ENCODE measurements at regions not wholly inside any gene's neighbourhood (a gene's known extent, or its start where the extent isn't known, plus 50 kb on each side); places are given as distances from the start of the nearest gene placed in this dataset.

- intact Hi-C loops (cut with DNase I, micrococcal nuclease), result no loop called here
- Histone ChIP-seq H3K4me3 (no peak overlapping the region), H3K36me3 (ENCODE audit: low read depth) (no peaks in the 10 kb centered on the region), H3K4me1 (ENCODE audit: low read depth) (no peaks in the 10 kb centered on the region), H3K9me3 (peaks cover 10% of the 10 kb centered on the region)
- ATAC-seq (no peak), DNase-seq (no peak)
- no peak for TF ChIP-seq CTCF (IDR thresholded peaks at IDR 0.05)
Observed at GRCh38 chr12:78600541-78600940, 264.0 kb upstream of the SYT1 start.

- intact Hi-C loops (cut with DNase I, micrococcal nuclease), result no loop called here
- H3K36me3 ChIP-seq (ENCODE audit: low read depth), result no peaks in the 10 kb centered on the region
- ATAC-seq (no peak), DNase-seq (no peak)
- no peak overlapping the region for H3K4me3 ChIP-seq
- H3K4me1 ChIP-seq (ENCODE audit: low read depth), result no peaks in the 10 kb centered on the region
- H3K9me3 ChIP-seq, result no peaks in the 10 kb centered on the region
- TF ChIP-seq CTCF (IDR thresholded peaks at IDR 0.05), result no peak
Observed at GRCh38 chr12:78611504-78611903, 253.1 kb upstream of the SYT1 start.

- ATAC-seq, result no peak
Observed at GRCh38 chr12:78612190-78612589, 252.4 kb upstream of the SYT1 start.

GRCh38 chr12:78617683-78618082 is 246.9 kb upstream of the SYT1 start:
- no peaks in the 10 kb centered on the region for H3K9me3 ChIP-seq
- no peak overlapping the region for H3K4me3 ChIP-seq
- TF ChIP-seq CTCF (IDR thresholded peaks at IDR 0.05), result no peak
- H3K4me1 ChIP-seq (ENCODE audit: low read depth), result no peaks in the 10 kb centered on the region
- no peak for ATAC-seq
- DNase-seq, result no peak
- no peaks in the 10 kb centered on the region for H3K36me3 ChIP-seq (ENCODE audit: low read depth)
- intact Hi-C loops (cut with DNase I, micrococcal nuclease), result no loop called here

More at GRCh38 chr12:78612190-78612589, 252.4 kb upstream of the SYT1 start:
- intact Hi-C loops (cut with DNase I, micrococcal nuclease), result no loop called here
- no peak for TF ChIP-seq CTCF (IDR thresholded peaks at IDR 0.05)
- no peak overlapping the region for H3K4me3 ChIP-seq
- H3K36me3 ChIP-seq (ENCODE audit: low read depth), result no peaks in the 10 kb centered on the region
- H3K9me3 ChIP-seq, result no peaks in the 10 kb centered on the region
- H3K4me1 ChIP-seq (ENCODE audit: low read depth), result no peaks in the 10 kb centered on the region
- no peak for DNase-seq

GRCh38 chr12:78622529-78623195 is 241.9 kb upstream of the SYT1 start:
- ATAC-seq (no peak), DNase-seq (no peak)
- Histone ChIP-seq H3K4me1 (ENCODE audit: low read depth) (no peaks in the 10 kb centered on the region), H3K9me3 (no peaks in the 10 kb centered on the region), H3K36me3 (ENCODE audit: low read depth) (no peaks in the 10 kb centered on the region), H3K4me3 (no peak overlapping the region)
- intact Hi-C loops (cut with DNase I, micrococcal nuclease), result no loop called here
- TF ChIP-seq CTCF (IDR thresholded peaks at IDR 0.05), result no peak
